ENCODE measurements at regions not wholly inside any gene's neighbourhood (a gene's known extent, or its start where the extent isn't known, plus 50 kb on each side); places are given as distances from the start of the nearest gene placed in this dataset.

DNA sequence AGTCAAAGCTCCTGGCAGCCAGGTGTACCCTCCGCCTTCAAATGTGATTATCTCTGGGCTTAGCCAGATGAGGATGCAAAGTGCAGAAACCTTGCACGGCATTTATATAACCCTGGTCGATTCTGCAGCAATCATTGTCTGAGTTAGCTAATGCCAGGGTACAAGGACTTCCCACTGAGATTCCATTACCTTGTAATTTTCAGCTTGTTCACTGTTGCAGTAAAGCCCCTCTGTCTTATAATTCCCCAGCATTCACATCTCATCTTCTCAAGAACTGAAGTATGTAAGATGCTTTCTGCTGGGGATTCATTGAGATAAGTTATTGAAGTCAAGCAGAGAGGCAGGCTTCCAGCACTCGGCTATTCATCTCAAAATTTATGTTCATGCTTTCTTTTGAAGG is 1090.6 kb upstream of the AUTS2 start:
- TF ChIP-seq, protein P1, sequence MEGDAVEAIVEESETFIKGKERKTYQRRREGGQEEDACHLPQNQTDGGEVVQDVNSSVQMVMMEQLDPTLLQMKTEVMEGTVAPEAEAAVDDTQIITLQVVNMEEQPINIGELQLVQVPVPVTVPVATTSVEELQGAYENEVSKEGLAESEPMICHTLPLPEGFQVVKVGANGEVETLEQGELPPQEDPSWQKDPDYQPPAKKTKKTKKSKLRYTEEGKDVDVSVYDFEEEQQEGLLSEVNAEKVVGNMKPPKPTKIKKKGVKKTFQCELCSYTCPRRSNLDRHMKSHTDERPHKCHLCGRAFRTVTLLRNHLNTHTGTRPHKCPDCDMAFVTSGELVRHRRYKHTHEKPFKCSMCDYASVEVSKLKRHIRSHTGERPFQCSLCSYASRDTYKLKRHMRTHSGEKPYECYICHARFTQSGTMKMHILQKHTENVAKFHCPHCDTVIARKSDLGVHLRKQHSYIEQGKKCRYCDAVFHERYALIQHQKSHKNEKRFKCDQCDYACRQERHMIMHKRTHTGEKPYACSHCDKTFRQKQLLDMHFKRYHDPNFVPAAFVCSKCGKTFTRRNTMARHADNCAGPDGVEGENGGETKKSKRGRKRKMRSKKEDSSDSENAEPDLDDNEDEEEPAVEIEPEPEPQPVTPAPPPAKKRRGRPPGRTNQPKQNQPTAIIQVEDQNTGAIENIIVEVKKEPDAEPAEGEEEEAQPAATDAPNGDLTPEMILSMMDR (IDR thresholded peaks at IDR 0.05), result no peak
- TF ChIP-seq POLR2A (IDR thresholded peaks at IDR 0.05) (no peak), POLR2AphosphoS5 (IDR thresholded peaks at IDR 0.05) (no peak)
